K562 (cell line): ENCODE measurements at regions not wholly inside any gene's neighbourhood (a gene's known extent, or its start where the extent isn't known, plus 50 kb on each side); places are given as distances from the start of the nearest gene placed in this dataset.
A peak's percentile ranks its signal among the peaks of the same experiment; 100 is the strongest.

Experiments used
- ATAC-seq: fragments of 200-7000 bp; cut with Tn5 transposase; 3 replicates; pipeline ENCODE4 v1.9.1; 2020; ENCODE audit warnings: moderate library complexity
- BruUV-seq: library from RNA; stranded (reverse); fragments of 400-500 nt; replicated peaks from 2 replicates; lab custom pipeline; 2021; lab: Mats Ljungman, UMichigan
- CTCF ChIA-PET: fragments of 300-600 bp; formaldehyde crosslinking; extraction: SDS; loops from one replicate; lab custom pipeline; 2021; ENCODE audit warnings: low intra/inter-chr PET ratio; lab: Yijun Ruan, JAX
- POLR2A ChIA-PET: fragments of 300-600, 350-650 bp; sonication (Branson Sonifier 250); formaldehyde crosslinking; extraction: SDS; loops from one replicate; lab custom pipeline; 2021; ENCODE audit warnings: antibody characterized with exemption, inconsistent platforms; lab: Yijun Ruan, JAX
- DNase-seq, 4 experiments: peaks; one replicate each; pipeline versions ENCODE4 v3.0.0 to v3.0.0-alpha.2; 2011 to 2018; ENCODE audit warnings: low spot score in 3 of 4, mixed read lengths in 3 of 4; ENCODE audit errors: extremely low read depth in 1 of 4
- FAIRE-seq: peaks from 2 replicates; lab custom pipeline; 2011; peaks lifted over from hg19 to GRCh38; lab: Jason Lieb, UNC
- H2AFZ ChIP-seq: 2 replicates; pipeline ENCODE4 v1.6.0; 2011; ENCODE audit warnings: low read depth, low read length, control low read depth, inconsistent platforms
- H3K27ac ChIP-seq: fragments of 200-600 bp; 3 replicates; pipeline ENCODE4 v1.8.0; 2011; ENCODE audit warnings: low read depth, mild to moderate bottlenecking, control low read depth, inconsistent platforms, low read length, moderate library complexity, mixed read lengths; ENCODE audit errors: extremely low read depth
- H3K27me3 ChIP-seq, 2 experiments: fragments of 300-600 bp in 1 of 2; 2 replicates in 1 of 2; 3 replicates in 1 of 2; pipeline versions ENCODE4 v1.6.0 to v1.8.0; 2011; ENCODE audit warnings: inconsistent platforms in 2 of 2, low read length in 2 of 2, mild to moderate bottlenecking in 1 of 2, mixed read lengths in 1 of 2, moderate library complexity in 1 of 2; ENCODE audit not compliant: control insufficient read depth in 2 of 2, insufficient read depth in 2 of 2
- H3K36me3 ChIP-seq: fragments of 300-600 bp; 3 replicates; pipeline ENCODE4 v1.8.0; 2011; ENCODE audit warnings: mild to moderate bottlenecking, low read length, inconsistent platforms; ENCODE audit not compliant: control insufficient read depth, insufficient read depth
- H3K4me1 ChIP-seq, 2 experiments: fragments of 200-600 bp in 1 of 2; replicated peaks in 1 of 2; 2 replicates in 1 of 2; 3 replicates in 1 of 2; pipeline versions ENCODE4 v1.5.1 to v1.8.0; 2011; ENCODE audit warnings: inconsistent platforms in 2 of 2, low read length in 2 of 2, mild to moderate bottlenecking in 1 of 2, mixed read lengths in 1 of 2, moderate library complexity in 1 of 2; ENCODE audit not compliant: control insufficient read depth in 2 of 2, insufficient read depth in 2 of 2
- H3K4me2 ChIP-seq: 2 replicates; pipeline ENCODE4 v1.6.1; 2011; ENCODE audit warnings: low read length, control low read depth, inconsistent platforms, mixed read lengths; ENCODE audit not compliant: insufficient read depth
- H3K4me3 ChIP-seq: fragments of 200-600 bp; sonication (generic), shearing (Covaris generic); 2 replicates; pipeline ENCODE4 v1.5.1; 2016; ENCODE audit warnings: control low read depth, inconsistent platforms
- H3K79me2 ChIP-seq: fragments of 200-600 bp; 3 replicates; pipeline ENCODE4 v1.8.0; 2011; ENCODE audit warnings: low read length, inconsistent platforms; ENCODE audit not compliant: control insufficient read depth, insufficient read depth
- H3K9ac ChIP-seq, 2 experiments: 2 replicates each; pipeline versions ENCODE4 v1.6.0 to v1.6.1; 2011; ENCODE audit warnings: low read depth in 2 of 2, low read length in 2 of 2, control low read depth in 1 of 2, inconsistent platforms in 1 of 2, mild to moderate bottlenecking in 1 of 2, mixed read lengths in 1 of 2; ENCODE audit not compliant: insufficient read depth in 1 of 2
- H3K9me1 ChIP-seq: one replicate; pipeline ENCODE4 v1.6.0; 2011; ENCODE audit warnings: inconsistent platforms, mild to moderate bottlenecking, low read length, moderate library complexity; ENCODE audit not compliant: control insufficient read depth, insufficient read depth
- H3K9me3 ChIP-seq: replicated peaks from 2 replicates; pipeline ENCODE4 v1.5.1; 2011; ENCODE audit warnings: low read depth, low read length, inconsistent platforms; ENCODE audit not compliant: control insufficient read depth, insufficient read depth
- H4K20me1 ChIP-seq: replicated peaks from 2 replicates; pipeline ENCODE4 v1.6.1; 2011; ENCODE audit warnings: low read length, inconsistent platforms, mixed read lengths; ENCODE audit not compliant: control insufficient read depth, insufficient read depth
- CREM ChIP-seq: IDR thresholded peaks from 2 replicates; pipeline ENCODE4 v1.6.1; 2014; ENCODE audit warnings: antibody characterized with exemption, low read depth
- HDAC2 ChIP-seq: fragments of 450-650 bp; IDR thresholded peaks from 2 replicates; pipeline ENCODE4 v1.6.1; 2016; ENCODE audit warnings: mild to moderate bottlenecking
- MAFK ChIP-seq: IDR thresholded peaks from 2 replicates; pipeline ENCODE4 v1.6.1; 2011; ENCODE audit warnings: low read length, improper control_type of control experiment
- SMC3 ChIP-seq: conservative IDR thresholded peaks from 2 replicates; pipeline ENCODE4 v1.6.1; 2011; ENCODE audit warnings: low read depth, low read length, improper control_type of control experiment; ENCODE audit not compliant: insufficient read depth
- STAT5A ChIP-seq: IDR thresholded peaks from 2 replicates; pipeline ENCODE4 v1.6.1; 2012; ENCODE audit warnings: low read length, inconsistent platforms, borderline replicate concordance
- WGBS: fragments of 100-300 bp; shearing (Covaris generic); methylation state at CpG from one replicate; pipeline ENCODE4 v1.1.6; 2016; ENCODE audit warnings: low coverage, mixed read lengths; ENCODE audit not compliant: insufficient coverage; ENCODE audit errors: missing lambda C conversion rate; 5-methylcytosine and 5-hydroxymethylcytosine counted together
- in situ Hi-C: fragments of 300-500 bp; cut with MboI; formaldehyde crosslinking; loops from 4 replicates; pipeline ENCODE4 v1.15.0; 2018; ENCODE audit warnings: inconsistent platforms, mixed read lengths
- intact Hi-C: fragments of 100-400 bp; cut with micrococcal nuclease; formaldehyde crosslinking; loops from 2 replicates; pipeline ENCODE4 v1.14.2; 2022
- TF ChIP-seq, protein P1 (sequence below): fragments of 450-650 bp; IDR thresholded peaks from 2 replicates; pipeline ENCODE4 v1.6.1; 2018; ENCODE audit warnings: mild to moderate bottlenecking, low read depth; ENCODE audit not compliant: partially characterized antibody
- TF ChIP-seq, protein P2 (sequence below), 3 experiments: IDR thresholded peaks in 2 of 3; conservative IDR thresholded peaks in 1 of 3; 2 replicates each; pipeline ENCODE4 v1.5.1; 2011 to 2012; ENCODE audit warnings: low read length in 3 of 3, mild to moderate bottlenecking in 3 of 3, control low read depth in 2 of 3, improper control_type of control experiment in 1 of 3, inconsistent platforms in 1 of 3, low read depth in 1 of 3, mixed read lengths in 1 of 3, moderate library complexity in 1 of 3; ENCODE audit not compliant: insufficient read depth in 2 of 3

DNA sequence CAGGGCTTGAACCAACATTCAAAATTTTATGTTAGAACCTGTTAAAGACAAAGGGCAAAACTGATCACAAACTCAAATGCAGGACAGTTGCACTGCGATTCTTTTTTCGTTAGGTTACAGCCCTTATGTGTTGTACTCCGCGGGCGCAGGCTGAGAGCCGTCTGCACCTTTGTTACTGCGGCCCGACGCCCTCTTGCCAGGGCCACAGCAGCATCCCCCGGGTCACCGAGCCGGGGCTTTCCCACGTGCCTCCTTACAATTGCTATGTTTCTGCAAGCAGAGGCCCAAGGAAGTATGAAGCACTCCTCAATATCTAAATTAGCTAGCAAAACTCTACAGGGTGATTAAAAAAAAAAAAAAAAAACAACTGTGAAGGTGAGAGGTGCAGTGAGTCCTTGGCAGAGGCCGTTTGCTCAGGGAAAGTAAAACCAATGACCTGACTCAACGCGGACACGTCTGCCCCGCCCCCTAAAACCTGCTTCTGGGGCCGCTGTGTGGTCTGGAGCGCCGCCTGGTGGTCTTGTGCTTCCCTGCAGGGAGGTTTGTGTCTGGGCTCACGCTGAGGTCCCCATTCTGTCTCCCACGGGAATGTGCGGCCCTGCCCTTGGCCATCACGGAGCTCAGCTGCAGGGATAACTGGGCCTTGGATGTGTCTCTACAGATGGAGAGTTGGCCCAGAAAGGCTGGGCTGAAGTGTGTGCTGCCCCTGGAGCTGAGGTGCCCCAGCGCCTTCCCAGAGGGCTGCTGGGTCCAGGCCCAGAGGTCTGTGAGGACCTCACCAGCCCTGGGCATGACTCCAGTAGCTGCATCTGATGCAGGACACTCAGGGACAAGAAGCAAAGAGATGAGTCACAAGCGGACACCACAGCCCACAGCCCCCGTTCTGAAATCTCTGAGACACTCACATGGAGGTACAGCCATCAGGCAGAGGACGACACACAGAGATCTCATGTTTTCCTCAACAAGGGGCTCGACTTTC is 418.5 kb downstream of the TMEM121 start (continued):
- TF ChIP-seq CREM (0 out of 2 replicates have a peak, but pooled peaks have one; percentile 13), SMC3 (peak; percentile 85), STAT5A (no peak), MAFK (no peak)
- TF ChIP-seq, protein P1, sequence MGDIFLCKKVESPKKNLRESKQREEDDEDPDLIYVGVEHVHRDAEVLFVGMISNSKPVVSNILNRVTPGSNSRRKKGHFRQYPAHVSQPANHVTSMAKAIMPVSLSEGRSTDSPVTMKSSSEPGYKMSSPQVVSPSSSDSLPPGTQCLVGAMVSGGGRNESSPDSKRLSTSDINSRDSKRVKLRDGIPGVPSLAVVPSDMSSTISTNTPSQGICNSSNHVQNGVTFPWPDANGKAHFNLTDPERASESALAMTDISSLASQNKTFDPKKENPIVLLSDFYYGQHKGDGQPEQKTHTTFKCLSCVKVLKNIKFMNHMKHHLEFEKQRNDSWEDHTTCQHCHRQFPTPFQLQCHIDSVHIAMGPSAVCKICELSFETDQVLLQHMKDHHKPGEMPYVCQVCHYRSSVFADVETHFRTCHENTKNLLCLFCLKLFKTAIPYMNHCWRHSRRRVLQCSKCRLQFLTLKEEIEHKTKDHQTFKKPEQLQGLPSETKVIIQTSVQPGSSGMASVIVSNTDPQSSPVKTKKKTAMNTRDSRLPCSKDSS: no peak

DNA sequence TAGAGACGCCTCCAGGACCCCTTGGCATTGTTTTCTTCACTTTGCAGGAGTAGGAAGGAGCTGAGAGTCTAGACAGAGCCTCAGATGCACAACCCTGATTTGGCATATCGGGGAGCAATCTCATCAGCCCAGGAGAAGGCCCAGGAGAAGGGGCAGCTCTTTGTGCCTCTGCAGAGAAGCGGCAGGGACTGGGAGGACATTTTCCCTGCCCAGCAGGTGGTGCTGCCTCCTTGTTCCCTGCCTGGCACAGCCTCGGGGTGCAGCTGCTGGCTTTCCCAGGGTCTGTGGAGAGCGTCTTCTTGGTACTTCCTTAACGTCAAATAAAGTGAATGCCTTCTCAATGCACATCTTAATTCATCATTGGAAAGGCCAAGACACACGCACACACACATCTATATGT is 419.5 kb downstream of the TMEM121 start:
- CTCF ChIA-PET: no interaction called here
- no peak overlapping the region for H3K4me3 ChIP-seq
- H4K20me1 ChIP-seq: no peaks in the 10 kb centered on the region
- FAIRE-seq (no peak), ATAC-seq (no peak), DNase-seq (no peak)
- no peak overlapping the region for H3K27ac ChIP-seq
- in situ Hi-C loops: no loop called here
- intact Hi-C loops: loop anchor here (10.0 kb wide), 2 partner anchors 271 to 391 kb away; no protein-coding TSS in a partner anchor
- no peaks in the 10 kb centered on the region for H3K27me3 ChIP-seq
- no peak for TF ChIP-seq HDAC2
- TF ChIP-seq, protein P2, sequence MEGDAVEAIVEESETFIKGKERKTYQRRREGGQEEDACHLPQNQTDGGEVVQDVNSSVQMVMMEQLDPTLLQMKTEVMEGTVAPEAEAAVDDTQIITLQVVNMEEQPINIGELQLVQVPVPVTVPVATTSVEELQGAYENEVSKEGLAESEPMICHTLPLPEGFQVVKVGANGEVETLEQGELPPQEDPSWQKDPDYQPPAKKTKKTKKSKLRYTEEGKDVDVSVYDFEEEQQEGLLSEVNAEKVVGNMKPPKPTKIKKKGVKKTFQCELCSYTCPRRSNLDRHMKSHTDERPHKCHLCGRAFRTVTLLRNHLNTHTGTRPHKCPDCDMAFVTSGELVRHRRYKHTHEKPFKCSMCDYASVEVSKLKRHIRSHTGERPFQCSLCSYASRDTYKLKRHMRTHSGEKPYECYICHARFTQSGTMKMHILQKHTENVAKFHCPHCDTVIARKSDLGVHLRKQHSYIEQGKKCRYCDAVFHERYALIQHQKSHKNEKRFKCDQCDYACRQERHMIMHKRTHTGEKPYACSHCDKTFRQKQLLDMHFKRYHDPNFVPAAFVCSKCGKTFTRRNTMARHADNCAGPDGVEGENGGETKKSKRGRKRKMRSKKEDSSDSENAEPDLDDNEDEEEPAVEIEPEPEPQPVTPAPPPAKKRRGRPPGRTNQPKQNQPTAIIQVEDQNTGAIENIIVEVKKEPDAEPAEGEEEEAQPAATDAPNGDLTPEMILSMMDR (IDR thresholded peaks at IDR 0.05 in 2 of 3, conservative IDR thresholded peaks at IDR 0.05 in 1 of 3; ENCODE audit: insufficient read depth in 2 of 3, low read depth in 1 of 3, low read length in 3 of 3): peak in 1 of 3 experiments; percentile 7; a peak in 1 of 6 replicates
- H3K79me2 ChIP-seq: no peaks in the 10 kb centered on the region
- no peak overlapping the region for H3K9ac ChIP-seq
- no peaks in the 10 kb centered on the region for H3K36me3 ChIP-seq
- peaks cover 0 to 3% of the 10 kb centered on the region in 2 experiments; a peak in 2 of 5 replicates for H3K4me1 ChIP-seq
- no peaks in the 10 kb centered on the region for H3K9me1 ChIP-seq
- no TSS peak for BruUV-seq
- no peak overlapping the region for H2AFZ ChIP-seq
- H3K4me2 ChIP-seq: no peak overlapping the region
- WGBS: 0% methylated on average over 5 of the region's 7 CpGs
- POLR2A ChIA-PET: no interaction called here
- no peaks in the 10 kb centered on the region for H3K9me3 ChIP-seq
